Mesothelial cell of epicardium (in vitro differentiated cells): ENCODE measurements at regions not wholly inside any gene's neighbourhood (a gene's known extent, or its start where the extent isn't known, plus 50 kb on each side); places are given as distances from the start of the nearest gene placed in this dataset.

ENCODE experiments used
- DNase-seq, 2 experiments: peaks; one replicate each; pipeline ENCODE4 v3.0.0; 2021; ENCODE audit warnings: low spot score in 2 of 2; ENCODE audit not compliant: unreplicated experiment in 2 of 2
- H3K27ac Mint-ChIP-seq: 2 replicates; pipeline ENCODE4 v1.8.0; 2021; ENCODE audit warnings: mixed read lengths
- H3K27me3 Mint-ChIP-seq: 2 replicates; pipeline ENCODE4 v1.8.0; 2021; ENCODE audit warnings: low read depth, mixed read lengths
- H3K36me3 Mint-ChIP-seq: 2 replicates; pipeline ENCODE4 v1.8.0; 2021; ENCODE audit warnings: mixed read lengths
- H3K4me1 Mint-ChIP-seq: 2 replicates; pipeline ENCODE4 v1.8.0; 2021; ENCODE audit warnings: mixed read lengths
- H3K4me3 Mint-ChIP-seq: 2 replicates; pipeline ENCODE4 v1.8.0; 2021; ENCODE audit warnings: mild to moderate bottlenecking, moderate library complexity, mixed read lengths
- H3K9me3 Mint-ChIP-seq: 2 replicates; pipeline ENCODE4 v1.8.0; 2021; ENCODE audit warnings: mixed read lengths
- CTCF ChIP-seq: fragments of 200-600 bp; sonication (generic); IDR thresholded peaks from one replicate; pipeline ENCODE4 v1.5.0; 2021; ENCODE audit warnings: antibody characterized with exemption; ENCODE audit not compliant: unreplicated experiment

GRCh38 chr4:177789610-177790009, 347.4 kb upstream of the AGA start:
- no peaks in the 10 kb centered on the region for H3K27me3 Mint-ChIP-seq
- no peak for TF ChIP-seq CTCF
- no peaks in the 10 kb centered on the region for H3K36me3 Mint-ChIP-seq
- H3K27ac Mint-ChIP-seq = peak overlapping the region; percentile 13
- peak overlapping the region; percentile 16 for H3K4me3 Mint-ChIP-seq
- no peak for DNase-seq
- peaks cover 11% of the 10 kb centered on the region for H3K4me1 Mint-ChIP-seq
- H3K9me3 Mint-ChIP-seq = peaks cover 19% of the 10 kb centered on the region

GRCh38 chr4:177791188-177791587, 349.0 kb upstream of the AGA start:
- DNase-seq = no peak
- no peak for TF ChIP-seq CTCF

GRCh38 chr4:177796841-177797240, 354.6 kb upstream of the AGA start:
- no peak for TF ChIP-seq CTCF
- no peak overlapping the region for H3K27ac Mint-ChIP-seq

More at GRCh38 chr4:177791188-177791587, 349.0 kb upstream of the AGA start:
- Mint-ChIP-seq H3K36me3 (no peaks in the 10 kb centered on the region), H3K9me3 (peaks cover 8% of the 10 kb centered on the region), H3K27ac (no peak overlapping the region), H3K4me1 (peaks cover 11% of the 10 kb centered on the region), H3K27me3 (no peaks in the 10 kb centered on the region), H3K4me3 (no peak overlapping the region)

GRCh38 chr4:177798161-177798560, 355.9 kb upstream of the AGA start:
- Mint-ChIP-seq H3K4me3 (no peak overlapping the region), H3K27ac (no peak overlapping the region), H3K36me3 (no peaks in the 10 kb centered on the region), H3K27me3 (no peaks in the 10 kb centered on the region), H3K4me1 (peaks cover 3% of the 10 kb centered on the region), H3K9me3 (peaks cover 5% of the 10 kb centered on the region)
- TF ChIP-seq CTCF = no peak
- no peak for DNase-seq

More at GRCh38 chr4:177796841-177797240, 354.6 kb upstream of the AGA start:
- Mint-ChIP-seq H3K27me3 (no peaks in the 10 kb centered on the region), H3K9me3 (peaks cover 5% of the 10 kb centered on the region), H3K4me1 (peaks cover 3% of the 10 kb centered on the region), H3K36me3 (no peaks in the 10 kb centered on the region), H3K4me3 (no peak overlapping the region)
- no peak for DNase-seq

GRCh38 chr4:177802162-177802561, 359.9 kb upstream of the AGA start:
- no peak overlapping the region for H3K27ac Mint-ChIP-seq
- TF ChIP-seq CTCF = no peak
- H3K4me3 Mint-ChIP-seq = no peak overlapping the region

GRCh38 chr4:177802661-177803060, 360.4 kb upstream of the AGA start:
- H3K27me3 Mint-ChIP-seq = no peaks in the 10 kb centered on the region
- no peak for DNase-seq
- H3K36me3 Mint-ChIP-seq = no peaks in the 10 kb centered on the region
- H3K9me3 Mint-ChIP-seq = no peaks in the 10 kb centered on the region
- no peak for TF ChIP-seq CTCF
- no peak overlapping the region for H3K27ac Mint-ChIP-seq
- H3K4me3 Mint-ChIP-seq = no peak overlapping the region
- peaks cover 3% of the 10 kb centered on the region for H3K4me1 Mint-ChIP-seq

More at GRCh38 chr4:177802162-177802561, 359.9 kb upstream of the AGA start:
- Mint-ChIP-seq H3K9me3 (no peaks in the 10 kb centered on the region), H3K36me3 (no peaks in the 10 kb centered on the region), H3K27me3 (no peaks in the 10 kb centered on the region), H3K4me1 (peaks cover 3% of the 10 kb centered on the region)
- DNase-seq = no peak
